Tibial artery (tissue), 4 donors: ENCODE measurements at regions not wholly inside any gene's neighbourhood (a gene's known extent, or its start where the extent isn't known, plus 50 kb on each side); places are given as distances from the start of the nearest gene placed in this dataset.

Experiments used
- DNase-seq, 2 donors: peaks; one replicate each; pipeline ENCODE4 v3.0.0-alpha.2; 2019
- H3K27ac ChIP-seq, 2 donors: fragments of 200-600 bp; sonication (generic) in 1 of 2; 1 replicate in 1 of 2; 2 replicates in 1 of 2; pipeline ENCODE4 v1.5.1; 2018 to 2019; ENCODE audit warnings: mild to moderate bottlenecking in 1 of 2
- H3K27me3 ChIP-seq, 2 donors: fragments of 200-600 bp; sonication (generic) in 1 of 2; one replicate each; pipeline versions ENCODE4 v1.5.1 to v1.6.0; 2016 to 2019
- H3K36me3 ChIP-seq, 3 donors: fragments of 200-600 bp; sonication (generic) in 2 of 3; one replicate each; pipeline ENCODE4 v1.5.1; 2016 to 2019; ENCODE audit warnings: mild to moderate bottlenecking in 2 of 3
- H3K4me1 ChIP-seq, 4 donors: fragments of 200-600 bp; sonication (generic) in 2 of 4; 1 replicate in 3 of 4; 2 replicates in 1 of 4; pipeline ENCODE4 v1.5.1; 2016 to 2019
- H3K4me3 ChIP-seq, 2 donors: fragments of 200-600 bp; sonication (generic) in 1 of 2; 1 replicate in 1 of 2; 2 replicates in 1 of 2; pipeline ENCODE4 v1.5.1; 2018 to 2019; ENCODE audit warnings: mild to moderate bottlenecking in 2 of 2
- H3K9me3 ChIP-seq, 3 donors: fragments of 200-600 bp; sonication (generic) in 1 of 3; one replicate each; pipeline ENCODE4 v1.5.1; 2016 to 2019
- CTCF ChIP-seq, 2 experiments: fragments of 200-600 bp in 1 of 2; fragments of 450-650 bp in 1 of 2; IDR thresholded peaks; one replicate each; pipeline ENCODE4 v1.5.1; 2017 to 2019; ENCODE audit warnings: antibody characterized with exemption in 2 of 2, mild to moderate bottlenecking in 1 of 2, moderate library complexity in 1 of 2
- intact Hi-C: fragments of 100-400 bp; cut with DNase I; formaldehyde crosslinking; loops from one replicate; pipeline ENCODE4 v1.15.0; 2023; ENCODE audit warnings: low total_unique reads

GRCh38 chr11:8858808-8859207 is 52.2 kb upstream of the AKIP1 start:
- no peaks in the 10 kb centered on the region for H3K27me3 ChIP-seq
- H3K27ac ChIP-seq, result no peak overlapping the region
- H3K9me3 ChIP-seq, result no peaks in the 10 kb centered on the region
- no peak for DNase-seq
- intact Hi-C loops, result no loop called here
- H3K4me3 ChIP-seq, result no peak overlapping the region
- no peak for TF ChIP-seq CTCF (IDR thresholded peaks at IDR 0.05)
- no peaks in the 10 kb centered on the region for H3K36me3 ChIP-seq
- H3K4me1 ChIP-seq, result no peaks in the 10 kb centered on the region
